ENCODE measurements at regions not wholly inside any gene's neighbourhood (a gene's known extent, or its start where the extent isn't known, plus 50 kb on each side); places are given as distances from the start of the nearest gene placed in this dataset.

- Histone ChIP-seq H2BK5ac (ENCODE audit: low read depth, low read length, poor library complexity) (no peak overlapping the region), H3K4me1 (ENCODE audit: control insufficient read depth in 1 of 2, insufficient read depth in 2 of 2, low read length in 2 of 2) (no peaks in the 10 kb centered on the region), H3K79me1 (ENCODE audit: low read length) (no peaks in the 10 kb centered on the region), H3K18ac (ENCODE audit: low read length) (no peak overlapping the region), H2AK5ac (ENCODE audit: low read length) (no peak overlapping the region), H3K9ac (ENCODE audit: low read length) (no peak overlapping the region), H3K4me2 (ENCODE audit: low read length) (no peak overlapping the region), H4K8ac (ENCODE audit: low read depth, low read length) (no peak overlapping the region), H3K14ac (ENCODE audit: low read length) (no peak overlapping the region), H4K91ac (ENCODE audit: low read depth, low read length) (no peak overlapping the region), H2BK12ac (ENCODE audit: low read length) (no peak overlapping the region), H3K27me3 (ENCODE audit: insufficient read depth, low read length) (no peaks in the 10 kb centered on the region), H3K36me3 (ENCODE audit: control insufficient read depth in 1 of 2, insufficient read depth in 2 of 2, low read length in 2 of 2) (no peaks in the 10 kb centered on the region), H3K23ac (ENCODE audit: low read length) (no peak overlapping the region), H3K9me3 (ENCODE audit: insufficient read depth, low read depth, low read length) (peaks cover 4% of the 10 kb centered on the region), H3K79me2 (ENCODE audit: control insufficient read depth, insufficient read depth, low read length, poor library complexity) (no peaks in the 10 kb centered on the region), H3K4me3 (ENCODE audit: low read depth, low read length) (no peak overlapping the region), H2AFZ (ENCODE audit: insufficient read depth, low read length, poor library complexity) (no peak overlapping the region), H3K4ac (ENCODE audit: low read depth, low read length) (no peak overlapping the region), H4K12ac (ENCODE audit: low read depth, low read length) (no peak overlapping the region), H2BK120ac (ENCODE audit: insufficient read depth, low read length, poor library complexity) (no peak overlapping the region), H3K27ac (ENCODE audit: low read depth, low read length) (no peak overlapping the region)
- DNase-seq = peak; percentile 79 to 92
- WGBS (ENCODE audit: extremely low coverage, insufficient coverage, insufficient read length) = no CpG with 5 or more reads among the region's 10 CpGs
Observed at GRCh38 chr20:24124951-24125650, 136.5 kb upstream of the GGTLC1 start.

DNA sequence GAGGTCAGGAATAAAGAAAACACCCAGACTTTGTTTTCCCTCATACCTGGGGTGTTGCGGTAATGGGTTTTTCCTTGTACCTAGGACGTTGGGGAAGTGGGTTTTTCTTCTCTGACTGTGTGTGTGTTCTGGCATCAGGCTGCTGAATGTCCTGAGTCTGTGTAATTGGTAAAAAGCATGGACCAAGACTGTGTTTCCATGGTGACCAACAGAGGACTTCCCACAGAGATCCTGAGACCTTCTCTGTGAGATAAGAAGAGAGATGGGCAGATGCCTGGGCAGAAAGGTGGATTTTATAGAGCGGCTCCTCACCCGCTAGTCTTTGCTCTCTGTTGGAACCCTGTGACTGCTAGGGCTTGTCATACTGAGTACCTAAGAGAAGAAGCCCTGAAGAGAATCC lies 135.4 kb upstream of the GGTLC1 start:
- Histone ChIP-seq H3K23ac (ENCODE audit: low read length) (no peak overlapping the region), H2BK12ac (ENCODE audit: low read length) (no peak overlapping the region), H3K4me2 (ENCODE audit: low read length) (no peak overlapping the region), H3K27me3 (ENCODE audit: insufficient read depth, low read length) (no peaks in the 10 kb centered on the region), H4K91ac (ENCODE audit: low read depth, low read length) (no peak overlapping the region), H2AK5ac (ENCODE audit: low read length) (no peak overlapping the region), H4K12ac (ENCODE audit: low read depth, low read length) (no peak overlapping the region), H3K4me1 (ENCODE audit: control insufficient read depth in 1 of 2, insufficient read depth in 2 of 2, low read length in 2 of 2) (peaks cover under 1 to 1% of the 10 kb centered on the region in 2 experiments), H3K18ac (ENCODE audit: low read length) (no peak overlapping the region), H3K14ac (ENCODE audit: low read length) (no peak overlapping the region), H3K4ac (ENCODE audit: low read depth, low read length) (no peak overlapping the region), H2BK120ac (ENCODE audit: insufficient read depth, low read length, poor library complexity) (no peak overlapping the region), H2AFZ (ENCODE audit: insufficient read depth, low read length, poor library complexity) (no peak overlapping the region), H3K4me3 (ENCODE audit: low read depth, low read length) (no peak overlapping the region), H3K27ac (ENCODE audit: low read depth, low read length) (no peak overlapping the region), H3K79me1 (ENCODE audit: low read length) (no peaks in the 10 kb centered on the region), H3K9ac (ENCODE audit: low read length) (no peak overlapping the region), H3K9me3 (ENCODE audit: insufficient read depth, low read depth, low read length) (peaks cover 4% of the 10 kb centered on the region), H3K79me2 (ENCODE audit: control insufficient read depth, insufficient read depth, low read length, poor library complexity) (no peaks in the 10 kb centered on the region), H4K8ac (ENCODE audit: low read depth, low read length) (no peak overlapping the region), H3K36me3 (ENCODE audit: control insufficient read depth in 1 of 2, insufficient read depth in 2 of 2, low read length in 2 of 2) (no peaks in the 10 kb centered on the region), H2BK5ac (ENCODE audit: low read depth, low read length, poor library complexity) (no peak overlapping the region)
- no CpG with 5 or more reads among the region's 4 CpGs for WGBS (ENCODE audit: extremely low coverage, insufficient coverage, insufficient read length)
- no peak for DNase-seq

DNA sequence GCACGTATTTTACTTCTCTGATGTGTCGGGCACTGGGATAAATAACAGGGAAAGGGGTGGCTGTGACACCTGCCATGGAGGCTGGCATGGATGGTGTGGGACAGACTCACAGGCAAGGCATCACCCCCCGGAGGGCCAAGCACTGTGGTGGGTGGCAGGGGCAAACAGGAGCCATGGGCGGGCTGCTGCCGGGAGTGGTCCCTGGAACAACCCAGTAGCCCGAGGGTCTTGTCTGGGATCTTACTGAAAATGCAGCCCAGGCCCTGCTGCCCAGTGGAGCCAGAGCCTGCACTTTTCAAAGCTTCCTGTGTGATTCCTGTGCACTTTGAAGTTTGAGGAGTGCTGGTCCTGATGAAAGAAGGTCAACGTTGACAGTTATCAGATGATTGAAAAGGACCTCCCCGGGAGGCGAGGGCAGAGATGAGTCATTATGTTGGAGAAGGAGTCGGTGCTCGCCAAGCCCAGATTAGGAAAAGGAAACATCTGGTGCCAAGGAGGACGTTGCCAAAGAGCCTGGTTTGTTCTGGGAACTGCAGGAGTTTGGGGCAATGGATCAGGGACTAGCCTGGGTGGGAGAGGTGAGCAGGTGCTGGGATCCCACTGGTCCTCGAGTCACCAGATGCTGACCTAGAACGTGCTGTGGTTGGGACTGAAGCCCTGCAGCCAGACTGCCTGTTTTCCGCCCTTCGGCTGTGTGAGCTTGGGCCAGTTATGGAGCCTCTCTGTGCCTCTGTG lies 130.0 kb upstream of the GGTLC1 start:
- Histone ChIP-seq H3K4me1 (ENCODE audit: control insufficient read depth in 1 of 2, insufficient read depth in 2 of 2, low read length in 2 of 2) (peaks cover 10 to 14% of the 10 kb centered on the region in 2 experiments), H4K8ac (ENCODE audit: low read depth, low read length) (peak overlapping the region; percentile 55), H2BK12ac (ENCODE audit: low read length) (peak overlapping the region; percentile 11), H3K36me3 (ENCODE audit: control insufficient read depth in 1 of 2, insufficient read depth in 2 of 2, low read length in 2 of 2) (no peaks in the 10 kb centered on the region), H4K91ac (ENCODE audit: low read depth, low read length) (peak overlapping the region; percentile 38), H3K27me3 (ENCODE audit: insufficient read depth, low read length) (no peaks in the 10 kb centered on the region), H3K4me3 (ENCODE audit: low read depth, low read length) (no peak overlapping the region), H2BK120ac (ENCODE audit: insufficient read depth, low read length, poor library complexity) (no peak overlapping the region), H3K4ac (ENCODE audit: low read depth, low read length) (no peak overlapping the region), H3K14ac (ENCODE audit: low read length) (no peak overlapping the region), H3K9me3 (ENCODE audit: insufficient read depth, low read depth, low read length) (no peaks in the 10 kb centered on the region), H3K18ac (ENCODE audit: low read length) (peak overlapping the region; percentile 21), H3K4me2 (ENCODE audit: low read length) (no peak overlapping the region), H3K79me2 (ENCODE audit: control insufficient read depth, insufficient read depth, low read length, poor library complexity) (no peaks in the 10 kb centered on the region), H3K79me1 (ENCODE audit: low read length) (no peaks in the 10 kb centered on the region), H2AK5ac (ENCODE audit: low read length) (no peak overlapping the region), H3K23ac (ENCODE audit: low read length) (no peak overlapping the region), H4K12ac (ENCODE audit: low read depth, low read length) (no peak overlapping the region), H3K27ac (ENCODE audit: low read depth, low read length) (no peak overlapping the region), H3K9ac (ENCODE audit: low read length) (no peak overlapping the region), H2AFZ (ENCODE audit: insufficient read depth, low read length, poor library complexity) (no peak overlapping the region), H2BK5ac (ENCODE audit: low read depth, low read length, poor library complexity) (no peak overlapping the region)
- WGBS (ENCODE audit: extremely low coverage, insufficient coverage, insufficient read length) = no CpG with 5 or more reads among the region's 16 CpGs
- peak in 1 of 2 donors; percentile 49 for DNase-seq

DNA sequence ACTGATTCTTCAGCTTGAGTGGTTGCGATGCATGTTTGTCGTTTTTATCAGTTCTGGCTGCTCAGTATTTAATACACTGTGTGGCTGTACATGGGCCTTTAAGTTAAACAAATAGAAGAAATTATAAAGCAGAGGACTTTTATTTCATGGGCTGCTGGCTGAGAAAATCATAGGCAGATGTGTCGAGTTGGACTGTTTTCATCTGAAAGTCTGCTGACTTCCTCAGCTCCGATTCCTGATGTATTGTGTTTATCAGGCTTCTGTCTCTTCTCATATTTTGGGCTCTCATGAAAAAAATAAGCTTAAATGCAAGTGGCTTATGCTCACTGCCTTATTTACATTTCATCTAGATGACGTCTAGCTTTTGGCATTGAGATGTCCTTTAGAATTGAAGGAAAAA lies 129.5 kb upstream of the GGTLC1 start:
- Histone ChIP-seq H3K4me3 (ENCODE audit: low read depth, low read length) (no peak overlapping the region), H3K27ac (ENCODE audit: low read depth, low read length) (no peak overlapping the region), H3K4me2 (ENCODE audit: low read length) (no peak overlapping the region), H3K9ac (ENCODE audit: low read length) (no peak overlapping the region), H4K91ac (ENCODE audit: low read depth, low read length) (no peak overlapping the region), H2AK5ac (ENCODE audit: low read length) (no peak overlapping the region), H2BK5ac (ENCODE audit: low read depth, low read length, poor library complexity) (no peak overlapping the region), H4K8ac (ENCODE audit: low read depth, low read length) (no peak overlapping the region), H3K79me2 (ENCODE audit: control insufficient read depth, insufficient read depth, low read length, poor library complexity) (no peaks in the 10 kb centered on the region), H3K36me3 (ENCODE audit: control insufficient read depth in 1 of 2, insufficient read depth in 2 of 2, low read length in 2 of 2) (no peaks in the 10 kb centered on the region), H3K23ac (ENCODE audit: low read length) (no peak overlapping the region), H3K79me1 (ENCODE audit: low read length) (no peaks in the 10 kb centered on the region), H2AFZ (ENCODE audit: insufficient read depth, low read length, poor library complexity) (no peak overlapping the region), H3K4ac (ENCODE audit: low read depth, low read length) (no peak overlapping the region), H3K9me3 (ENCODE audit: insufficient read depth, low read depth, low read length) (no peaks in the 10 kb centered on the region), H2BK120ac (ENCODE audit: insufficient read depth, low read length, poor library complexity) (no peak overlapping the region), H3K27me3 (ENCODE audit: insufficient read depth, low read length) (no peaks in the 10 kb centered on the region), H4K12ac (ENCODE audit: low read depth, low read length) (no peak overlapping the region), H2BK12ac (ENCODE audit: low read length) (no peak overlapping the region), H3K14ac (ENCODE audit: low read length) (no peak overlapping the region), H3K4me1 (ENCODE audit: control insufficient read depth in 1 of 2, insufficient read depth in 2 of 2, low read length in 2 of 2) (peaks cover 10 to 14% of the 10 kb centered on the region in 2 experiments), H3K18ac (ENCODE audit: low read length) (no peak overlapping the region)
- no CpG with 5 or more reads among the region's 5 CpGs for WGBS (ENCODE audit: extremely low coverage, insufficient coverage, insufficient read length)
- DNase-seq = no peak

Data from trophoblast cell (in vitro differentiated cells and primary cell).